Right lung (tissue), 2 donors: ENCODE measurements at regions not wholly inside any gene's neighbourhood (a gene's known extent, or its start where the extent isn't known, plus 50 kb on each side); places are given as distances from the start of the nearest gene placed in this dataset.

Experiments used
- DNase-seq, 2 donors: peaks; one replicate each; pipeline ENCODE4 v3.0.0-alpha.2; 2013

GRCh38 chr13:34620862-34621261 lies 321.2 kb upstream of the NBEA start:
- no peak for DNase-seq

DNA sequence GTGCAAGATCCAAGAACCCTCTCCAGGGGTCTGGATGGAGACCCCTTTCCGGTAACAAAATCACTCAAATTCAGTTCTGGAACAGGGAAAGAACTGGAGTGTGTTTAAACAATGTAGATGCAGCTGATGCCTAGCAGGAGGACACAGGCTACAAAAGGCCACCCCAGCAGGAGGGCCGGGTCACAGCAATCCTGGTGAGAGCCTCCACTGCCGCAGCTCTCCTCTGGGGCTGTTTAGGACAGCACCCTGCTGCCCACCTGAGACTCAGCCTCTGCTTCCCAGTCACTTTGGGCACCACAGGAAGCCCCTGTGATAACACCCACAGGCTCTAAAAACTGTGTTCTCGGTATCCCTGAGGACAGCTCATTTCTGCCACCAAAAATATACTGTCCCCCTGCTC lies 318.7 kb upstream of the NBEA start:
- no peak for DNase-seq

DNA sequence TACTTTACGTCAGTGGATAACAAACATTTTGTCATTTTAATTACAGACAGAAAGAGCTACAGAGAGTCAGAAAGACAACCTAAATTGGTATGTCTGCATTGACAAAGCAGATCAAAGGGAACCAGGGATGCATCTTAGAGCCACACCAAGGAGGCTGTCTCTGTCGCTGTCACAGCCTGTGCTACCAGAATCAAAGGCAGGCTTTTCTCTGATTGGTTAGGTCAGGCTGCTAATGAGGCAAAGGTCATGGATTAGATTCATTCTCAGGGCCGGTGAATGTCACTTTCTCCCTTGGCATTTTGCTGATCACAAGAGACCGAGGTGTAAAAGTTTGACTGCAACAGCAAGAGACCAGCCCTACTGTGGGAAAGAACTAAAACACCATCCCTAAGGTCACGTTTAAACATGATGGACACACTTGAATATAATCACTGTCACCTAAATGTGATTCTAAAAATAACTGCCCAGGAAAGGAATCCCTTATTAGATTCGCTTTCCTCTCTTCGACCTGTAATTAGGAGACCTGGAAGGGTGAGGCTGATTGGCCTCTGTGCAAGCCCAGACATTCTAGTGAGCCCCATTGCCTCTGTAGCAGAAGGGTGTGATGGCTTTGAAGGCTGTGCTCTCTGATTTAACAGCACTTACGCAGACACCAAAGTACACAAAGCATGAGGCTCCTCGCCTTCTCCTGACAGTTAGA lies 314.4 kb upstream of the NBEA start:
- DNase-seq = no peak

- no peak for DNase-seq
Observed at GRCh38 chr13:34628209-34628682, 313.8 kb upstream of the NBEA start.

DNA sequence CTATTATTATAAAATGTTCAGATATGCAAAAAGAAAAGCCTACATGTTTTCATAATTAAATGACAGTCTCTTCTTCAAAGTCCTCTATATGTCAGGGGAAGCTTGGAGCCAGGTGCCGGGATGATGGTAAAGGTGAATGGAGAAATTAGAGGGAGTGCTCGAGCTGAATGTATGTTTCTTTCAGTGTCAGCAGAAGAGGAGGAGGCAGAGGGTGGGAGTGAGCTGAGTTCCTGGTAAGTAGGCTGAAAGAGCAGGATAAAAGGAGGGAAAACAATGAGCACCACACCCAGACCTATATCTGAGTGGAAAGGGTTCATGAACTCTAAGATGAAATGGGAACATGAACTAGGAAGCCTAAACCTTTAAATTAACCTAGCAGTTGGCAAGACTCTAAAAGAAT lies 307.6 kb upstream of the NBEA start:
- DNase-seq = no peak

DNA sequence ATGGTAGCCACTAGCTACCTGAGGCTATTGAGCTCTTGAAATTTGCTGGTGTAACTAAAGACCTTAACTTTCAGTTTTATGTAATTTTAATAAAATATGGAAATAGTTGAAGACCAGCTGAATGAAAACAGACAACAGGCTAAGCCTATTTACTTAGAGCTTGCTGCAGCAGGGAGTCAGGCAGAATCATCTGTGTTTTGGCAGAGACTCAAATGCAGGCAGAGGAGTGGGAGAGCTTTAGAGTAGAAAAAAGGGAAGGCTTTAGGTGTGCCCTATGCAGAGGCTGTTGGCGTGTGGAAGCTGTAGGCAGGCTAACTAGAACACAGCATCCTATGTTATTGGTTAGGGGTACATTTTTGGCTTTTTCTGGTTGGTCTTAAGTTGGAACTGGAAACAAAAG lies 304.9 kb upstream of the NBEA start:
- no peak for DNase-seq

- DNase-seq = no peak
Observed at GRCh38 chr13:34637636-34638035, 304.4 kb upstream of the NBEA start.

- DNase-seq = no peak
Observed at GRCh38 chr13:34638897-34639296, 303.2 kb upstream of the NBEA start.

- DNase-seq = no peak
Observed at GRCh38 chr13:34640179-34640992, 301.7 kb upstream of the NBEA start.

- DNase-seq = no peak
Observed at GRCh38 chr13:34640993-34641330, 301.1 kb upstream of the NBEA start.

- no peak for DNase-seq
Observed at GRCh38 chr13:34647379-34648150, 294.5 kb upstream of the NBEA start.

- no peak for DNase-seq
Observed at GRCh38 chr13:34654203-34654602, 287.9 kb upstream of the NBEA start.

- DNase-seq = no peak
Observed at GRCh38 chr13:34654647-34655046, 287.4 kb upstream of the NBEA start.

DNA sequence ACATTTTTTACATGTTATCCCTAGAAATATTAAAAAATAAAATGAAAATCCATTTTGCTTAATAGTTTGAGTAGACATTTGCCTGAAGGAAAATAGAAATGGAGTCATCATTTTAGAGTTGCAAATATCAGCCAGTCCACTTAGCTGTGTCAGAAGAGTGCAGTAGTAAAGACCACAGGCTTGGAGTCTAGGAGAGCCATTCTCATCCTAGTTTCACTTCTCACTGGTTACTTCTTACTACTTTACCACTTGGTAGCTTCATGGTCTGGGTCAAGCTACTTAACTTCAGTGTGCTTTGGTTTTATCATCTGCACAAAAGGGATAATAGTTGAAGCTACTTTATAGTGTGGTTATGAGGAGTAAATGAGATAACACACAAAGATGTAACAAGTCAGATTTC lies 286.5 kb upstream of the NBEA start:
- no peak for DNase-seq

DNA sequence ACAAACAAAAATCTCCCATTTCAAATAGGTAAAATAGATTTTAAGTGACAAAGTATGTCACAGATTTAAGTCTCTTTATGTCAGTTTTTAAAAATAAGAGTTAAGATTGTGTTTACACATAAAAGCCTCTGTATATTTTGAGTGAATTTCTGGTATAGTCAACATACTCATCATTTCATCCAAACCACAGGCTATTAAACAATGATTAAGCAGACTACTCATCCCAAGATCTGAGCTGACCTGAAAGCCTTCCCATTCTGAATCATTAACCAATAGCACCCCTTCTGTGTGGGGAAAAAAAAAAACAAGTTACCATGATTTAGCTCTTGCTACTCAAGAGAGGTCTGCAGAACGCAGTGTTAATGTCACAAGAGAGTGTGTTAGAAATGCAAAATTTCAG lies 284.4 kb upstream of the NBEA start:
- DNase-seq = no peak

DNA sequence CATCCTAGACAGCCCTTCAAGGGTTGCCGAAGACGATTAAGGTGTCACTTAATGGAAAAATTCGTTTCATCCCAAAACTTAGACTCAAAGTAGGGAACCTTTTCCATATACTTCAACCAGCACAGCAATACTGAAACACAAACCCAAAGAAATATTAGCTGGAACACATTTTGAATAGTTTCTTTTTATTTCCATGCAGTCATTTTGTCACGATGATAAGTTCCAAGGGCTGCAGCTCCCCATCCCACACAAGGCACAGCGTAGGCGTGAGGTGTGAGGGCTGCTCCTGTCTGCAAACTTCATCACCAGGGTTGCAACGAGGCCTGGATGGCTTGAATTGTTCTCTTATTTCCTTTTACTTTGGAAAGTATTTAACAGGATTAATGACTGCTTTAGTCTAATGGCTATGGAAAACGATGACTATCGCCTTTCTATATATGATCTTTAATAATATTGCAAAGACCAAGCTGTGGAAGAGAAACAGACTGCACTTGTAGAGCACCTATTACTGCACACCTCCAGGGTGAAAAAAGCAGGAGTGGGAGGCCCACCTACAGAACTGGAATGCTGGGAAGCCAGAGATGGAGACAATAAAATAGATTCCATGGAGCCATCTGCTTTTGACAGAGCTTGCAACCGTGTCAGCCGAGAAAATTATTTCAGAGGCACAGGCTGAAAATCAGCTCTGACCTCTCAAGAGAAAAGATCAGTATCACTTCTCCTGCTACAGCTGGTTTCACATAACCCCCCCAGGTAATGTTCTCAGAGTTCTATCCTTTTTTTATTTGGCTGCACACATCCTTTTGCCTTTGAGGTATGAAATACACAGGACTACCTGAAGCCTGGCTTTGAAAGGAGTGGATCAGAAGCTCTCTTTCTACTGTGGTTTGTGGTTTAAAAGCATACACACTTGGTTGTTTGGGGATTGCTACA lies 274.5 kb upstream of the NBEA start:
- DNase-seq = no peak

GRCh38 chr13:34671137-34671536 lies 270.9 kb upstream of the NBEA start:
- DNase-seq = peak; percentile 61 to 66

- no peak for DNase-seq
Observed at GRCh38 chr13:34672631-34673030, 269.4 kb upstream of the NBEA start.

DNA sequence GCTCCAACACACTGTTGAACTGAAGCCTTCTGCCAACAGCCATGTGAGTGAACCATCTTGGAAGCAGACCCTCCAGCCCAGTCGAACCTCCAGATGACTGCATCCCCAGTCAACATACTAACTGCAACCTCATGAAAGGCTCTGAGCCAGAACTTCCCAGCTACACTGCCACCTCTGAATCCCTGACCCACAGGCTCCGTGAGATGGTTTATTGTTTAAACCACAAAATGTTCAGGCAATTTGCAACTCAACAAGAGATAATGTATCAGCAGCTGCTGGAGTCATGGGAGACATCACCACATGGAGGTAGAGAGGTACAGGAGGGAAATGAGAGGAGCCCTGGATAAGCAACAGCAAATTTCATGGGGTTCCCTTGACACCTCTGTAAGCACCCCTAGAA lies 266.4 kb upstream of the NBEA start:
- no peak for DNase-seq

GRCh38 chr13:34678154-34678553 lies 263.9 kb upstream of the NBEA start:
- DNase-seq = no peak

- DNase-seq = no peak
Observed at GRCh38 chr13:34681405-34681955, 260.6 kb upstream of the NBEA start.
